Trophoblast cell (in vitro differentiated cells and primary cell): ENCODE measurements at regions not wholly inside any gene's neighbourhood (a gene's known extent, or its start where the extent isn't known, plus 50 kb on each side); places are given as distances from the start of the nearest gene placed in this dataset.
"Not testable (repeated sequence)": the region's sequence is repeated elsewhere in the genome, so short reads cannot be mapped to it uniquely, and the experiment has no call there.

Source experiments
- DNase-seq, 2 donors: peaks; one replicate each; pipeline ENCODE4 v3.0.0-alpha.2; 2016
- H2AFZ ChIP-seq: 2 replicates; pipeline ENCODE4 v1.6.1; 2013; ENCODE audit warnings: low read length, moderate library complexity, mild to moderate bottlenecking; ENCODE audit not compliant: insufficient read depth, poor library complexity
- H2AK5ac ChIP-seq: 2 replicates; pipeline ENCODE4 v1.6.1; 2013; ENCODE audit warnings: mild to moderate bottlenecking, low read length
- H2BK120ac ChIP-seq: 2 replicates; pipeline ENCODE4 v1.6.1; 2013; ENCODE audit warnings: low read length, mild to moderate bottlenecking, moderate library complexity; ENCODE audit not compliant: insufficient read depth, poor library complexity
- H2BK12ac ChIP-seq: 2 replicates; pipeline ENCODE4 v1.6.1; 2013; ENCODE audit warnings: mild to moderate bottlenecking, low read length, moderate library complexity
- H2BK5ac ChIP-seq: 2 replicates; pipeline ENCODE4 v1.6.1; 2013; ENCODE audit warnings: low read length, low read depth, moderate library complexity, mild to moderate bottlenecking; ENCODE audit not compliant: poor library complexity
- H3K14ac ChIP-seq: 2 replicates; pipeline ENCODE4 v1.6.1; 2013; ENCODE audit warnings: mild to moderate bottlenecking, low read length
- H3K18ac ChIP-seq: 2 replicates; pipeline ENCODE4 v1.6.1; 2013; ENCODE audit warnings: mild to moderate bottlenecking, low read length
- H3K23ac ChIP-seq: 2 replicates; pipeline ENCODE4 v1.6.1; 2013; ENCODE audit warnings: low read length
- H3K27ac ChIP-seq: 2 replicates; pipeline ENCODE4 v1.5.1; 2013; ENCODE audit warnings: low read depth, mild to moderate bottlenecking, inconsistent platforms, low read length, moderate library complexity
- H3K27me3 ChIP-seq: 2 replicates; pipeline ENCODE4 v1.6.1; 2013; ENCODE audit warnings: inconsistent platforms, mild to moderate bottlenecking, low read length, moderate library complexity; ENCODE audit not compliant: insufficient read depth
- H3K36me3 ChIP-seq, 2 experiments: 1 replicate in 1 of 2; 2 replicates in 1 of 2; pipeline ENCODE4 v1.6.1; 2013; ENCODE audit warnings: low read length in 2 of 2, mild to moderate bottlenecking in 2 of 2, moderate library complexity in 1 of 2; ENCODE audit not compliant: insufficient read depth in 2 of 2, control insufficient read depth in 1 of 2
- H3K4ac ChIP-seq: 2 replicates; pipeline ENCODE4 v1.6.1; 2013; ENCODE audit warnings: low read depth, mild to moderate bottlenecking, low read length, moderate library complexity
- H3K4me1 ChIP-seq, 2 experiments: 1 replicate in 1 of 2; 2 replicates in 1 of 2; pipeline ENCODE4 v1.6.1; 2013; ENCODE audit warnings: low read length in 2 of 2, mild to moderate bottlenecking in 2 of 2, moderate library complexity in 1 of 2; ENCODE audit not compliant: insufficient read depth in 2 of 2, control insufficient read depth in 1 of 2
- H3K4me2 ChIP-seq: 2 replicates; pipeline ENCODE4 v1.6.1; 2013; ENCODE audit warnings: inconsistent platforms, mild to moderate bottlenecking, low read length, moderate library complexity
- H3K4me3 ChIP-seq: 2 replicates; pipeline ENCODE4 v1.5.1; 2013; ENCODE audit warnings: mild to moderate bottlenecking, low read depth, low read length, inconsistent platforms
- H3K79me1 ChIP-seq: one replicate; pipeline ENCODE4 v1.6.1; 2013; ENCODE audit warnings: low read length
- H3K79me2 ChIP-seq: 2 replicates; pipeline ENCODE4 v1.6.1; 2013; ENCODE audit warnings: low read length, mild to moderate bottlenecking; ENCODE audit not compliant: control insufficient read depth, insufficient read depth, poor library complexity
- H3K9ac ChIP-seq: 2 replicates; pipeline ENCODE4 v1.6.1; 2013; ENCODE audit warnings: mild to moderate bottlenecking, low read length
- H3K9me3 ChIP-seq: 2 replicates; pipeline ENCODE4 v1.6.1; 2013; ENCODE audit warnings: low read depth, mild to moderate bottlenecking, control low read depth, inconsistent platforms, low read length; ENCODE audit not compliant: insufficient read depth
- H4K12ac ChIP-seq: 2 replicates; pipeline ENCODE4 v1.6.1; 2013; ENCODE audit warnings: low read depth, mild to moderate bottlenecking, low read length, moderate library complexity
- H4K8ac ChIP-seq: 2 replicates; pipeline ENCODE4 v1.6.1; 2013; ENCODE audit warnings: low read depth, mild to moderate bottlenecking, low read length, moderate library complexity
- H4K91ac ChIP-seq: one replicate; pipeline ENCODE4 v1.6.1; 2013; ENCODE audit warnings: low read depth, mild to moderate bottlenecking, low read length, moderate library complexity
- WGBS: extraction: QIAGEN DNeasy Blood & Tissue Kit; methylation state at CpG from one replicate; pipeline ENCODE4 v1.1.7; 2013; ENCODE audit warnings: missing lambda C conversion rate; ENCODE audit not compliant: insufficient read length, insufficient coverage; ENCODE audit errors: extremely low coverage; 5-methylcytosine and 5-hydroxymethylcytosine counted together

DNA sequence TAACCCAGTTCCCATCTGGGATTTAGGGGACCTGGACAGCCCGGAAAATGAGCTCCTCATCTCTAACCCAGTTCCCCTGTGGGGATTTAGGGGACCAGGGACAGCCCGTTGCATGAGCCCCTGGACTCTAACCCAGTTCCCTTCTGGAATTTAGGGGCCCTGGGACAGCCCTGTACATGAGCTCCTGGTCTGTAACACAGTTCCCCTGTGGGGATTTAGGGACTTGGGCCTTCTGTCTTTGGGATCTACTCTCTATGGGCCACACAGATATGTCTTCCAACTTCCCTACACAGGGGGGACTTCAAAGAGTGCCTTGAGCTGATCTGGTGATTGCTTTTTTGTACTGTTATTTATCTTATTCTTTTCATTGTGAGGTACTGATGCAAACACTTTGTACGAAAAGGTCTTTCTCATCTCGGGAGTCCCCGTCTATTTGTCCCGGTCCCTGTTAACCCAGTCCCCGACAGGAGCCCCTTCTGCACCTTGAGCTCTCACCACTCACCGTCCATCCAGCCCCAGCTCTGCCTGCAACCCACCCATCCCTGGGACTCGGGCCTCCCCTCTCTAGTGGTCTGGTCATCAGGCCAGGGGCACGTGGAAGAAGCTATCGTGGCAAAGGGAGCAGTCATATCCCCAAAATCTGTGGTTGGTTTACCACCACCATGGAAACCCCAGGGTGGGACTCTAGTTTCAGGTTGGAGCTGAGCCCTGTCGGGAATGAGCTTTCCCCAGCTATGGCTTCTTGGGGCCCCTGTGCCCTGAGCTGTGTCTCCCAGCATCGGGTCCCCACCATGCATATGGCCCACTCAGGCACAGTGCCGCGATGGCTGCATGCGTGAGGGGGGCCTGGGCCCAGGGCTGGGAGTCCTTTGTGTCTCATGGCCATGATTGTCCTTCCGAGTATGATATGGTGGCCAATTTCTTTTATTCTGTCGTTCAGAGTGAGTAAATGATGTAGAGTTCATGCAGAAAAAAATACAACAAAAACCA lies 270.4 kb upstream of the PLCXD1 start:
- not testable (repeated sequence) for H4K12ac ChIP-seq, H3K18ac ChIP-seq, H3K36me3 ChIP-seq, H3K79me2 ChIP-seq, H3K23ac ChIP-seq, H3K4me1 ChIP-seq, H4K91ac ChIP-seq, DNase-seq, H3K79me1 ChIP-seq, H3K27me3 ChIP-seq, H2AK5ac ChIP-seq, H3K14ac ChIP-seq, H2BK5ac ChIP-seq, H3K4me3 ChIP-seq, H3K4ac ChIP-seq, H3K4me2 ChIP-seq, H3K9ac ChIP-seq, H2BK120ac ChIP-seq, H2AFZ ChIP-seq, H3K27ac ChIP-seq, H2BK12ac ChIP-seq, H3K9me3 ChIP-seq, H4K8ac ChIP-seq
- no CpG with 5 or more reads among the region's 18 CpGs for WGBS

DNA sequence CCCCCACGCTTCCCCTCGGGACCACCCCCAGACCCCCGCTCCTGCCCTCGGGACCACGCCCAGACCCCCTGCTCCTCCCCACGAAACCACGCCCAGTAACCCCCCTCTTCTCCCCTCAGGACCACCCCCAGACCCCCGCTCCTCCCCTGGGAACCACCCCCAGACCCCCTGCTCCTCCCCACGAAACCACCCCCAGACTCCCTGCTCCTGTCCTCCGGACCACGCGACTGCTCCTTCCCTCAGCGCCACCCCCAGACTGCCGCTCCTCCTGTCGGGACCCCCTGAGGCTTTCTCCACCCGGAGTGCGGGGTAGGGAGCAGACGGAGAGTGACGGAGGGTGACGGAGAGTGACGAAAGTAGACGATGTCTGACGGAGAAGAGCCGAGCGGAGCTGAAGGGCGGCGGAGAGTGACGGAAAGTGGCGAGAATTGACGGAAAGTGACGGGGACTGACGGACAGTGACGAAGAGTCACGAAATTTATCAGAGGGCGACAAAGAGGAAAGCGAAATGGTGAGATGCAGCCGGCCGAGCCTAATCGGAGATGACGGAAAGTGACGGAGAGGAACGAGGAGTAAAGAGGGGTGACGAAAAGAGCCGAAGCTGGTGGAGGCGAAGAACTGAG lies 267.2 kb upstream of the PLCXD1 start:
- H2BK5ac ChIP-seq, H4K12ac ChIP-seq, H3K27me3 ChIP-seq, H3K4me3 ChIP-seq, H3K14ac ChIP-seq, H3K4ac ChIP-seq, H3K36me3 ChIP-seq, H3K79me1 ChIP-seq, H3K9me3 ChIP-seq, H3K4me2 ChIP-seq, H4K91ac ChIP-seq, H3K18ac ChIP-seq, H4K8ac ChIP-seq, H3K23ac ChIP-seq, H2BK120ac ChIP-seq, H3K4me1 ChIP-seq, H2AFZ ChIP-seq, H2AK5ac ChIP-seq, H3K79me2 ChIP-seq, H3K27ac ChIP-seq, DNase-seq, H2BK12ac ChIP-seq, H3K9ac ChIP-seq: not testable (repeated sequence)
- WGBS = no CpG with 5 or more reads among the region's 45 CpGs

DNA sequence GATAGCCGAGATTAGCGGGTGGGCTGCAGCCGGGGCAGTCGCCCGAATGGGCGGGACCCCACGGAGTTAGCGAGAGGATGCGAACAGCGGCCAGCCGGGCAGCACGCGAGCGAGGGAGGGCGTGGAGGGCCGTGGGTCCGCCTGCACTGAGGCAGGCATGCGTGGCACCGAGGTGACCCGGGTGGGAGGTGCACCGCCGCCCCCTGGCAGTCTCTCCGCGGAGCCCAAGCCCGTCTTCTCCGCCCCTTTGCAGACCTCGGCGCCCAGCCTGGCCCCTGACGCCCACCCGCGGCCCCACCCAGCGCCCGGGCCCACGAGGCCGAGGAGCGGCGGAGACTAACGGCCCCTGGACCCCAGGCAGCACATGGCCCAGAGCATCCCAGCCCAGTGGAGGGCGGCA lies 266.7 kb upstream of the PLCXD1 start:
- H3K4me1 ChIP-seq, H2BK120ac ChIP-seq, H4K8ac ChIP-seq, H3K79me2 ChIP-seq, H3K79me1 ChIP-seq, H3K36me3 ChIP-seq, DNase-seq, H3K4me3 ChIP-seq, H4K12ac ChIP-seq, H3K23ac ChIP-seq, H3K4me2 ChIP-seq, H3K14ac ChIP-seq, H2BK5ac ChIP-seq, H3K18ac ChIP-seq, H2AFZ ChIP-seq, H3K27ac ChIP-seq, H4K91ac ChIP-seq, H3K4ac ChIP-seq, H3K9me3 ChIP-seq, H2AK5ac ChIP-seq, H2BK12ac ChIP-seq, H3K27me3 ChIP-seq, H3K9ac ChIP-seq: not testable (repeated sequence)
- no CpG with 5 or more reads among the region's 39 CpGs for WGBS

DNA sequence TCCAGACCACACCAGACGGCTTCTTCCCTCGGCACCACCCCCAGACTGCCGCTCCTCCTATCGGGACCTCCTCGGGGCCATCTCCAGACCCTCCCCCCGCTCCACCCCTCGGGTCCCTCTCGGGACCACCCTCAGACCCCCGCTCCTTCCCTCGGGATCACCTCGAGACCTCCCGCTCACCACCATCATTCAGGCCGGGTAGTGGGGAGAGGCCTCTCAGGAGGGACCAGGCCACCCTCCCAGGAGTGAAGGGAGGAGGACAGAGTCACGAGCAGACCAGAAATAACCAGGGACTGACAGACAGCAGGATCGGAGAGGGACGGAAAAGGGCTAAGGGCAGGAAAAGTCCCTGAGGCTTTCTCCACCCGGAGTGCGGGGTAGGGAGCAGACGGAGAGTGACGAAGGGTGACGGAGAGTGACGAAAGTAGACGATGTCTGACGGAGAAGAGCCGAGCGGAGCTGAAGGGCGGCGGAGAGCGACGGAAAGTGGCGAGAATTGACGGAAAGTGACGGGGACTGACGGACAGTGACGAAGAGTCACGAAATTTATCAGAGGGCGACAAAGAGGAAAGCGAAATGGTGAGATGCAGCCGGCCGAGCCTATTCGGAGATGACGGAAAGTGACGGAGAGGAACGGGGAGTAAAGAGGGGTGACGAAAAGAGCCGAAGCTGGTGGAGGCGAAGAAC lies 262.3 kb upstream of the PLCXD1 start:
- H3K79me1 ChIP-seq, H3K4me3 ChIP-seq, H3K4ac ChIP-seq, H2BK120ac ChIP-seq, H3K23ac ChIP-seq, H3K9ac ChIP-seq, H2BK12ac ChIP-seq, H4K12ac ChIP-seq, H3K14ac ChIP-seq, H3K36me3 ChIP-seq, H3K18ac ChIP-seq, H4K91ac ChIP-seq, H3K27ac ChIP-seq, H2AK5ac ChIP-seq, H4K8ac ChIP-seq, DNase-seq, H3K79me2 ChIP-seq, H3K4me2 ChIP-seq, H2AFZ ChIP-seq, H3K9me3 ChIP-seq, H3K27me3 ChIP-seq, H3K4me1 ChIP-seq, H2BK5ac ChIP-seq: not testable (repeated sequence)
- no CpG with 5 or more reads among the region's 47 CpGs for WGBS
